Liver (tissue), 8 donors: ENCODE measurements at regions not wholly inside any gene's neighbourhood (a gene's known extent, or its start where the extent isn't known, plus 50 kb on each side); places are given as distances from the start of the nearest gene placed in this dataset.

Experiments
- DNase-seq: peaks from one replicate; pipeline ENCODE4 v3.0.0-alpha.2; 2017; ENCODE audit warnings: low spot score
- H3K27ac ChIP-seq, 2 donors: one replicate each; pipeline ENCODE4 v1.7.0; 2013; ENCODE audit warnings: inconsistent platforms in 2 of 2, low read length in 2 of 2, control low read depth in 1 of 2, low read depth in 1 of 2, mild to moderate bottlenecking in 1 of 2
- H3K27me3 ChIP-seq, 4 donors: one replicate each; pipeline versions ENCODE4 v1.6.1 to v1.7.0; 2013; ENCODE audit warnings: low read length in 3 of 4, inconsistent platforms in 1 of 4, mild to moderate bottlenecking in 1 of 4, moderate library complexity in 1 of 4; ENCODE audit not compliant: control insufficient read depth in 4 of 4, insufficient read depth in 4 of 4
- H3K36me3 ChIP-seq, 4 donors: one replicate each; pipeline versions ENCODE4 v1.6.1 to v1.7.0; 2013; ENCODE audit warnings: low read length in 3 of 4, mild to moderate bottlenecking in 3 of 4, low read depth in 1 of 4, moderate library complexity in 1 of 4; ENCODE audit not compliant: control insufficient read depth in 4 of 4, insufficient read depth in 3 of 4
- H3K4me1 ChIP-seq, 4 donors: one replicate each; pipeline versions ENCODE4 v1.6.1 to v1.7.0; 2013; ENCODE audit warnings: low read length in 3 of 4, mild to moderate bottlenecking in 3 of 4, moderate library complexity in 1 of 4; ENCODE audit not compliant: control insufficient read depth in 4 of 4, insufficient read depth in 4 of 4
- H3K4me3 ChIP-seq, 3 donors: one replicate each; pipeline versions ENCODE4 v1.6.1 to v1.7.0; 2013; ENCODE audit warnings: low read length in 3 of 3, control low read depth in 1 of 3, low read depth in 1 of 3, mild to moderate bottlenecking in 1 of 3
- H3K9ac ChIP-seq, 2 donors: one replicate each; pipeline ENCODE4 v1.7.0; 2013; ENCODE audit warnings: low read length in 2 of 2, mild to moderate bottlenecking in 2 of 2, moderate library complexity in 2 of 2, control low read depth in 1 of 2, low read depth in 1 of 2
- H3K9me3 ChIP-seq, 4 donors: one replicate each; pipeline versions ENCODE4 v1.6.1 to v1.7.0; 2013; ENCODE audit warnings: low read length in 3 of 4; ENCODE audit not compliant: control insufficient read depth in 4 of 4
- EGR1 ChIP-seq, 2 donors: IDR thresholded peaks; 2 replicates each; pipeline ENCODE4 v1.6.1; 2016 to 2018; ENCODE audit warnings: antibody characterized with exemption in 2 of 2, low read depth in 2 of 2
- FOXA1 ChIP-seq: IDR thresholded peaks from 2 replicates; pipeline ENCODE4 v1.6.1; 2016; ENCODE audit warnings: antibody characterized with exemption
- FOXA2 ChIP-seq: IDR thresholded peaks from 2 replicates; pipeline ENCODE4 v1.6.1; 2016; ENCODE audit warnings: antibody characterized with exemption
- GABPA ChIP-seq, 2 donors: IDR thresholded peaks in 1 of 2; conservative IDR thresholded peaks in 1 of 2; 2 replicates each; pipeline ENCODE4 v1.6.1; 2016; ENCODE audit warnings: antibody characterized with exemption in 2 of 2, mild to moderate bottlenecking in 1 of 2, moderate library complexity in 1 of 2
- HNF4A ChIP-seq, 2 donors: conservative IDR thresholded peaks; 2 replicates each; pipeline ENCODE4 v1.6.1; 2016; ENCODE audit warnings: antibody characterized with exemption in 2 of 2, mild to moderate bottlenecking in 2 of 2
- HNF4G ChIP-seq: IDR thresholded peaks from 2 replicates; pipeline ENCODE4 v1.6.1; 2016; ENCODE audit warnings: antibody characterized with exemption
- JUND ChIP-seq, 2 donors: IDR thresholded peaks; 2 replicates each; pipeline ENCODE4 v1.6.1; 2016; ENCODE audit warnings: antibody characterized with exemption in 2 of 2
- NR2F2 ChIP-seq: IDR thresholded peaks from 2 replicates; pipeline ENCODE4 v1.6.1; 2016; ENCODE audit warnings: antibody characterized with exemption
- RAD21 ChIP-seq, 2 donors: IDR thresholded peaks; 2 replicates each; pipeline ENCODE4 v1.6.1; 2016; ENCODE audit warnings: antibody characterized with exemption in 2 of 2, mild to moderate bottlenecking in 2 of 2
- RXRA ChIP-seq, 2 donors: IDR thresholded peaks; 2 replicates each; pipeline ENCODE4 v1.6.1; 2017 to 2018; ENCODE audit warnings: antibody characterized with exemption in 2 of 2, mild to moderate bottlenecking in 1 of 2
- SP1 ChIP-seq: IDR thresholded peaks from 2 replicates; pipeline ENCODE4 v1.6.1; 2018; ENCODE audit warnings: antibody characterized with exemption, mild to moderate bottlenecking
- TAF1 ChIP-seq: conservative IDR thresholded peaks from 2 replicates; pipeline ENCODE4 v1.6.1; 2016; ENCODE audit warnings: antibody characterized with exemption, mild to moderate bottlenecking
- YY1 ChIP-seq: IDR thresholded peaks from 2 replicates; pipeline ENCODE4 v1.6.1; 2016; ENCODE audit warnings: antibody characterized with exemption, mild to moderate bottlenecking
- WGBS: extraction: QIAGEN DNeasy Blood & Tissue Kit; methylation state at CpG from one replicate; pipeline ENCODE4 v1.1.7; 2013; 5-methylcytosine and 5-hydroxymethylcytosine counted together
- TF ChIP-seq, protein P1 (sequence below): IDR thresholded peaks from 2 replicates; pipeline ENCODE4 v1.6.1; 2016; ENCODE audit warnings: antibody characterized with exemption
- TF ChIP-seq, protein P2 (sequence below): IDR thresholded peaks from 2 replicates; pipeline ENCODE4 v1.6.1; 2016; ENCODE audit warnings: antibody characterized with exemption
- TF ChIP-seq, protein P3 (sequence below): fragments of 150-350 bp; IDR thresholded peaks from 2 replicates; pipeline ENCODE4 v1.5.1; 2017; ENCODE audit warnings: improper control_type of control experiment, low read depth, low read length; ENCODE audit not compliant: missing input control
- TF ChIP-seq, protein P4 (sequence below): IDR thresholded peaks from 2 replicates; pipeline ENCODE4 v1.6.1; 2016; ENCODE audit warnings: antibody characterized with exemption, mild to moderate bottlenecking
- TF ChIP-seq, protein P5 (sequence below): IDR thresholded peaks from 2 replicates; pipeline ENCODE4 v1.6.1; 2016; ENCODE audit warnings: antibody characterized with exemption
- donor health status: healthy.
- donor health status: healthy.
- donor health status: healthy.
- donor health status: healthy.
- donor health status: healthy.

DNA sequence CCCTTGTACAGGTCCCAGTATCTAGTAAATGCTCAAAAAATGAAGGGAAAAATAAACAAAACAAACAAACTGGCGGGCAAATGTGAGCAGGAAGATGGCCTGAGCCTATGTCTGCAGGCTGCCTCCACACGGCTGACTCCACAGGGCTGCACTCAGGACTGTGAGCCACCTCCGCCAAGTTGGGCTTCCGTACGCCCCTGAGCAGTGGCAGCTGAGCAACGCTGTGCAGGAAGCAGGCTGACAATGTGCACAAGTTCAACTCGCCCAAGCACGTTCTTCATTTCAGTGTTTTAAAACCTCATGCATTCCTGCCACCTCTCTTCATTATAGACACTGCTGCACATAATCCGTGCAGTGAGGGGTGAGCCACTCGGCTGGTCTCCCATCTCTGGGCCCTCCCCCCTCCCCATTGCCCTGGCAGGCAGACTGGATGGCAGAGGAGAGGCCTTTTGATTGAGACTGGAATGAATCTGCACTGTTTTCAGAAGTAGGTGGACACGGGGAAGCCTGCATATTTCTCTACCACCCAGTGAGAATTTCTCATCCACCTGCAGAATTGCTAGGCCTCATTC is 915.3 kb downstream of the UQCRFS1 start:
- H3K9me3 ChIP-seq, result no peaks in the 10 kb centered on the region
- H3K27ac ChIP-seq, result no peak overlapping the region
- H3K4me3 ChIP-seq, result no peak overlapping the region
- H3K36me3 ChIP-seq, result no peaks in the 10 kb centered on the region
- WGBS, result 58% methylated on average over 11 of the region's 11 CpGs
- TF ChIP-seq RXRA (IDR thresholded peaks at IDR 0.05) (no peak), RAD21 (IDR thresholded peaks at IDR 0.05) (no peak), EGR1 (IDR thresholded peaks at IDR 0.05; ENCODE audit: low read depth in 2 of 2) (no peak), NR2F2 (no peak), HNF4G (no peak), HNF4A (conservative IDR thresholded peaks at IDR 0.05) (no peak), FOXA1 (no peak), TAF1 (no peak), GABPA (IDR thresholded peaks at IDR 0.05 in 1 of 2, conservative IDR thresholded peaks at IDR 0.05 in 1 of 2) (no peak), FOXA2 (no peak), JUND (IDR thresholded peaks at IDR 0.05) (no peak), YY1 (no peak), SP1 (no peak)
- TF ChIP-seq, protein P1, sequence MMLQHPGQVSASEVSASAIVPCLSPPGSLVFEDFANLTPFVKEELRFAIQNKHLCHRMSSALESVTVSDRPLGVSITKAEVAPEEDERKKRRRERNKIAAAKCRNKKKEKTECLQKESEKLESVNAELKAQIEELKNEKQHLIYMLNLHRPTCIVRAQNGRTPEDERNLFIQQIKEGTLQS, result no peak
- TF ChIP-seq, protein P2, sequence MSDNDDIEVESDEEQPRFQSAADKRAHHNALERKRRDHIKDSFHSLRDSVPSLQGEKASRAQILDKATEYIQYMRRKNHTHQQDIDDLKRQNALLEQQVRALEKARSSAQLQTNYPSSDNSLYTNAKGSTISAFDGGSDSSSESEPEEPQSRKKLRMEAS, result no peak
- TF ChIP-seq, protein P3, sequence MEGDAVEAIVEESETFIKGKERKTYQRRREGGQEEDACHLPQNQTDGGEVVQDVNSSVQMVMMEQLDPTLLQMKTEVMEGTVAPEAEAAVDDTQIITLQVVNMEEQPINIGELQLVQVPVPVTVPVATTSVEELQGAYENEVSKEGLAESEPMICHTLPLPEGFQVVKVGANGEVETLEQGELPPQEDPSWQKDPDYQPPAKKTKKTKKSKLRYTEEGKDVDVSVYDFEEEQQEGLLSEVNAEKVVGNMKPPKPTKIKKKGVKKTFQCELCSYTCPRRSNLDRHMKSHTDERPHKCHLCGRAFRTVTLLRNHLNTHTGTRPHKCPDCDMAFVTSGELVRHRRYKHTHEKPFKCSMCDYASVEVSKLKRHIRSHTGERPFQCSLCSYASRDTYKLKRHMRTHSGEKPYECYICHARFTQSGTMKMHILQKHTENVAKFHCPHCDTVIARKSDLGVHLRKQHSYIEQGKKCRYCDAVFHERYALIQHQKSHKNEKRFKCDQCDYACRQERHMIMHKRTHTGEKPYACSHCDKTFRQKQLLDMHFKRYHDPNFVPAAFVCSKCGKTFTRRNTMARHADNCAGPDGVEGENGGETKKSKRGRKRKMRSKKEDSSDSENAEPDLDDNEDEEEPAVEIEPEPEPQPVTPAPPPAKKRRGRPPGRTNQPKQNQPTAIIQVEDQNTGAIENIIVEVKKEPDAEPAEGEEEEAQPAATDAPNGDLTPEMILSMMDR, result no peak
- TF ChIP-seq, protein P4, sequence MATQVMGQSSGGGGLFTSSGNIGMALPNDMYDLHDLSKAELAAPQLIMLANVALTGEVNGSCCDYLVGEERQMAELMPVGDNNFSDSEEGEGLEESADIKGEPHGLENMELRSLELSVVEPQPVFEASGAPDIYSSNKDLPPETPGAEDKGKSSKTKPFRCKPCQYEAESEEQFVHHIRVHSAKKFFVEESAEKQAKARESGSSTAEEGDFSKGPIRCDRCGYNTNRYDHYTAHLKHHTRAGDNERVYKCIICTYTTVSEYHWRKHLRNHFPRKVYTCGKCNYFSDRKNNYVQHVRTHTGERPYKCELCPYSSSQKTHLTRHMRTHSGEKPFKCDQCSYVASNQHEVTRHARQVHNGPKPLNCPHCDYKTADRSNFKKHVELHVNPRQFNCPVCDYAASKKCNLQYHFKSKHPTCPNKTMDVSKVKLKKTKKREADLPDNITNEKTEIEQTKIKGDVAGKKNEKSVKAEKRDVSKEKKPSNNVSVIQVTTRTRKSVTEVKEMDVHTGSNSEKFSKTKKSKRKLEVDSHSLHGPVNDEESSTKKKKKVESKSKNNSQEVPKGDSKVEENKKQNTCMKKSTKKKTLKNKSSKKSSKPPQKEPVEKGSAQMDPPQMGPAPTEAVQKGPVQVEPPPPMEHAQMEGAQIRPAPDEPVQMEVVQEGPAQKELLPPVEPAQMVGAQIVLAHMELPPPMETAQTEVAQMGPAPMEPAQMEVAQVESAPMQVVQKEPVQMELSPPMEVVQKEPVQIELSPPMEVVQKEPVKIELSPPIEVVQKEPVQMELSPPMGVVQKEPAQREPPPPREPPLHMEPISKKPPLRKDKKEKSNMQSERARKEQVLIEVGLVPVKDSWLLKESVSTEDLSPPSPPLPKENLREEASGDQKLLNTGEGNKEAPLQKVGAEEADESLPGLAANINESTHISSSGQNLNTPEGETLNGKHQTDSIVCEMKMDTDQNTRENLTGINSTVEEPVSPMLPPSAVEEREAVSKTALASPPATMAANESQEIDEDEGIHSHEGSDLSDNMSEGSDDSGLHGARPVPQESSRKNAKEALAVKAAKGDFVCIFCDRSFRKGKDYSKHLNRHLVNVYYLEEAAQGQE, result no peak
- TF ChIP-seq, protein P5, sequence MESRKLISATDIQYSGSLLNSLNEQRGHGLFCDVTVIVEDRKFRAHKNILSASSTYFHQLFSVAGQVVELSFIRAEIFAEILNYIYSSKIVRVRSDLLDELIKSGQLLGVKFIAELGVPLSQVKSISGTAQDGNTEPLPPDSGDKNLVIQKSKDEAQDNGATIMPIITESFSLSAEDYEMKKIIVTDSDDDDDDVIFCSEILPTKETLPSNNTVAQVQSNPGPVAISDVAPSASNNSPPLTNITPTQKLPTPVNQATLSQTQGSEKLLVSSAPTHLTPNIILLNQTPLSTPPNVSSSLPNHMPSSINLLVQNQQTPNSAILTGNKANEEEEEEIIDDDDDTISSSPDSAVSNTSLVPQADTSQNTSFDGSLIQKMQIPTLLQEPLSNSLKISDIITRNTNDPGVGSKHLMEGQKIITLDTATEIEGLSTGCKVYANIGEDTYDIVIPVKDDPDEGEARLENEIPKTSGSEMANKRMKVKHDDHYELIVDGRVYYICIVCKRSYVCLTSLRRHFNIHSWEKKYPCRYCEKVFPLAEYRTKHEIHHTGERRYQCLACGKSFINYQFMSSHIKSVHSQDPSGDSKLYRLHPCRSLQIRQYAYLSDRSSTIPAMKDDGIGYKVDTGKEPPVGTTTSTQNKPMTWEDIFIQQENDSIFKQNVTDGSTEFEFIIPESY, result no peak
- H3K9ac ChIP-seq, result no peak overlapping the region
- no peaks in the 10 kb centered on the region for H3K4me1 ChIP-seq
- no peak for DNase-seq
- H3K27me3 ChIP-seq, result no peaks in the 10 kb centered on the region
